ENCODE measurements at regions not wholly inside any gene's neighbourhood (a gene's known extent, or its start where the extent isn't known, plus 50 kb on each side); places are given as distances from the start of the nearest gene placed in this dataset.
"Not testable (repeated sequence)": the region's sequence is repeated elsewhere in the genome, so short reads cannot be mapped to it uniquely, and the experiment has no call there.

GRCh38 chr4:123695531-123695930 lies 298.9 kb downstream of the SPRY1 start:
- H3K27ac Mint-ChIP-seq; ATAC-seq; H3K36me3 Mint-ChIP-seq; H3K9me3 ChIP-seq (ENCODE audit: control insufficient read depth in 2 of 3, low read length in 3 of 3); H3K27me3 ChIP-seq (ENCODE audit: control insufficient read depth in 2 of 2, insufficient read depth in 2 of 2, low read length in 2 of 2); CTCF ChIA-PET; intact Hi-C loops (cut with micrococcal nuclease); H3K4me3 Mint-ChIP-seq; H3K9me3 Mint-ChIP-seq; H3K4me1 ChIP-seq (ENCODE audit: control insufficient read depth in 2 of 2, insufficient read depth in 2 of 2, low read length in 2 of 2); DNase-seq; H3K27ac ChIP-seq (ENCODE audit: low read depth, low read length); POLR2A ChIA-PET; H3K4me3 ChIP-seq (ENCODE audit: low read length); H3K4me1 Mint-ChIP-seq; H3K36me3 ChIP-seq (ENCODE audit: control insufficient read depth in 2 of 3, insufficient read depth in 3 of 3, low read length in 3 of 3): not testable (repeated sequence)
- peaks cover 0 to 18% (median 0%) of the 10 kb centered on the region in 5 donors for H3K27me3 Mint-ChIP-seq

- ATAC-seq (no peak), DNase-seq (no peak)
- Mint-ChIP-seq H3K36me3 (no peaks in the 10 kb centered on the region), H3K9me3 (peaks cover 0 to 3% (median 0%) of the 10 kb centered on the region in 11 donors), H3K4me3 (no peak overlapping the region), H3K27me3 (peaks cover 0 to 18% (median under 1%) of the 10 kb centered on the region in 5 donors), H3K27ac (no peak overlapping the region), H3K4me1 (no peaks in the 10 kb centered on the region)
- H3K27me3 ChIP-seq (ENCODE audit: control insufficient read depth in 2 of 2, insufficient read depth in 2 of 2, low read length in 2 of 2), result no peaks in the 10 kb centered on the region
- no peaks in the 10 kb centered on the region for H3K4me1 ChIP-seq (ENCODE audit: control insufficient read depth in 2 of 2, insufficient read depth in 2 of 2, low read length in 2 of 2)
- ChIA-PET POLR2A (no interaction called here), CTCF (no interaction called here)
- intact Hi-C loops (cut with micrococcal nuclease), result no loop called here
- H3K9me3 ChIP-seq (ENCODE audit: control insufficient read depth in 2 of 3, low read length in 3 of 3), result no peaks in the 10 kb centered on the region
- no peak overlapping the region for H3K4me3 ChIP-seq (ENCODE audit: low read length)
- H3K36me3 ChIP-seq (ENCODE audit: control insufficient read depth in 2 of 3, insufficient read depth in 3 of 3, low read length in 3 of 3), result no peaks in the 10 kb centered on the region
- no peak overlapping the region for H3K27ac ChIP-seq (ENCODE audit: low read depth, low read length)
These were observed 300.1 kb downstream of the SPRY1 start for GRCh38 chr4:123696687-123697086.

- CTCF ChIA-PET, result no interaction called here
- no peak overlapping the region for H3K27ac ChIP-seq (ENCODE audit: low read depth, low read length)
- H3K36me3 ChIP-seq (ENCODE audit: control insufficient read depth in 2 of 3, insufficient read depth in 3 of 3, low read length in 3 of 3), result no peaks in the 10 kb centered on the region
- H3K9me3 Mint-ChIP-seq, result peaks cover 0 to 1% (median 0%) of the 10 kb centered on the region in 11 donors
- POLR2A ChIA-PET, result no interaction called here
- no peak for ATAC-seq
- no peaks in the 10 kb centered on the region for H3K4me1 Mint-ChIP-seq
- H3K4me3 Mint-ChIP-seq, result no peak overlapping the region
- no peak overlapping the region for H3K27ac Mint-ChIP-seq
- H3K9me3 ChIP-seq (ENCODE audit: control insufficient read depth in 2 of 3, low read length in 3 of 3), result no peaks in the 10 kb centered on the region
- no peaks in the 10 kb centered on the region for H3K27me3 ChIP-seq (ENCODE audit: control insufficient read depth in 2 of 2, insufficient read depth in 2 of 2, low read length in 2 of 2)
- H3K27me3 Mint-ChIP-seq, result peaks cover 0 to 18% (median 4%) of the 10 kb centered on the region in 5 donors
- H3K4me1 ChIP-seq (ENCODE audit: control insufficient read depth in 2 of 2, insufficient read depth in 2 of 2, low read length in 2 of 2), result no peaks in the 10 kb centered on the region
- H3K36me3 Mint-ChIP-seq, result no peaks in the 10 kb centered on the region
- no peak for DNase-seq
- no peak overlapping the region for H3K4me3 ChIP-seq (ENCODE audit: low read length)
- intact Hi-C loops (cut with micrococcal nuclease), result no loop called here
These were observed 302.0 kb downstream of the SPRY1 start for GRCh38 chr4:123698556-123698955.

GRCh38 chr4:123699880-123700771 lies 303.5 kb downstream of the SPRY1 start:
- ChIA-PET CTCF (no interaction called here), POLR2A (no interaction called here)
- Histone ChIP-seq H3K27ac (ENCODE audit: low read depth, low read length) (no peak overlapping the region), H3K4me3 (ENCODE audit: low read length) (no peak overlapping the region), H3K36me3 (ENCODE audit: control insufficient read depth in 2 of 3, insufficient read depth in 3 of 3, low read length in 3 of 3) (no peaks in the 10 kb centered on the region), H3K4me1 (ENCODE audit: control insufficient read depth in 2 of 2, insufficient read depth in 2 of 2, low read length in 2 of 2) (no peaks in the 10 kb centered on the region), H3K9me3 (ENCODE audit: control insufficient read depth in 2 of 3, low read length in 3 of 3) (no peaks in the 10 kb centered on the region), H3K27me3 (ENCODE audit: control insufficient read depth in 2 of 2, insufficient read depth in 2 of 2, low read length in 2 of 2) (no peaks in the 10 kb centered on the region)
- Mint-ChIP-seq H3K27me3 (peaks cover 0 to 18% (median 4%) of the 10 kb centered on the region in 5 donors), H3K9me3 (peaks cover 0 to 2% (median 0%) of the 10 kb centered on the region in 11 donors), H3K36me3 (no peaks in the 10 kb centered on the region), H3K4me1 (no peaks in the 10 kb centered on the region), H3K4me3 (no peak overlapping the region), H3K27ac (no peak overlapping the region)
- no peak for ATAC-seq
- intact Hi-C loops (cut with micrococcal nuclease), result no loop called here
- no peak for DNase-seq

- H3K36me3 Mint-ChIP-seq, result no peaks in the 10 kb centered on the region
These were observed 304.6 kb downstream of the SPRY1 start for GRCh38 chr4:123701131-123701575.

GRCh38 chr4:123705419-123705818 lies 308.8 kb downstream of the SPRY1 start:
- intact Hi-C loops (cut with micrococcal nuclease), result no loop called here
- ATAC-seq (no peak), DNase-seq (no peak)
- H3K27me3 Mint-ChIP-seq, result peaks cover 0 to 25% (median 13%) of the 10 kb centered on the region in 5 donors
- peaks cover 0 to 13% (median 7%) of the 10 kb centered on the region in 11 donors for H3K9me3 Mint-ChIP-seq
- Histone ChIP-seq H3K36me3 (ENCODE audit: control insufficient read depth in 2 of 3, insufficient read depth in 3 of 3, low read length in 3 of 3) (no peaks in the 10 kb centered on the region), H3K4me1 (ENCODE audit: control insufficient read depth in 2 of 2, insufficient read depth in 2 of 2, low read length in 2 of 2) (no peaks in the 10 kb centered on the region), H3K27ac (ENCODE audit: low read depth, low read length) (no peak overlapping the region), H3K27me3 (ENCODE audit: control insufficient read depth in 2 of 2, insufficient read depth in 2 of 2, low read length in 2 of 2) (no peaks in the 10 kb centered on the region), H3K4me3 (ENCODE audit: low read length) (no peak overlapping the region), H3K9me3 (ENCODE audit: control insufficient read depth in 2 of 3, low read length in 3 of 3) (no peaks in the 10 kb centered on the region)
- ChIA-PET CTCF (no interaction called here), POLR2A (no interaction called here)
- no peaks in the 10 kb centered on the region for H3K4me1 Mint-ChIP-seq
- H3K4me3 Mint-ChIP-seq, result no peak overlapping the region
- peaks cover 0 to 7% (median 1%) of the 10 kb centered on the region in 5 donors for H3K36me3 Mint-ChIP-seq
- no peak overlapping the region for H3K27ac Mint-ChIP-seq

More at GRCh38 chr4:123701131-123701575, 304.6 kb downstream of the SPRY1 start:
- no peaks in the 10 kb centered on the region for H3K4me1 ChIP-seq (ENCODE audit: control insufficient read depth in 2 of 2, insufficient read depth in 2 of 2, low read length in 2 of 2)
- H3K4me1 Mint-ChIP-seq, result no peaks in the 10 kb centered on the region
- peaks cover 0 to 2% (median 0%) of the 10 kb centered on the region in 11 donors for H3K9me3 Mint-ChIP-seq
- no peak overlapping the region for H3K4me3 Mint-ChIP-seq
- H3K27me3 ChIP-seq (ENCODE audit: control insufficient read depth in 2 of 2, insufficient read depth in 2 of 2, low read length in 2 of 2), result no peaks in the 10 kb centered on the region
- no peak overlapping the region for H3K4me3 ChIP-seq (ENCODE audit: low read length)
- no peak overlapping the region for H3K27ac ChIP-seq (ENCODE audit: low read depth, low read length)
- H3K27me3 Mint-ChIP-seq, result peaks cover 0 to 12% (median 4%) of the 10 kb centered on the region in 5 donors
- POLR2A ChIA-PET, result no interaction called here
- no peaks in the 10 kb centered on the region for H3K9me3 ChIP-seq (ENCODE audit: control insufficient read depth in 2 of 3, low read length in 3 of 3)
- DNase-seq (no peak), ATAC-seq (no peak)
- intact Hi-C loops (cut with micrococcal nuclease), result no loop called here
- CTCF ChIA-PET, result no interaction called here
- H3K36me3 ChIP-seq (ENCODE audit: control insufficient read depth in 2 of 3, insufficient read depth in 3 of 3, low read length in 3 of 3), result no peaks in the 10 kb centered on the region
- H3K27ac Mint-ChIP-seq, result no peak overlapping the region

GRCh38 chr4:123706973-123707372 lies 310.4 kb downstream of the SPRY1 start:
- H3K36me3 ChIP-seq (ENCODE audit: control insufficient read depth in 2 of 3, insufficient read depth in 3 of 3, low read length in 3 of 3), result no peaks in the 10 kb centered on the region
- no peak overlapping the region for H3K27ac Mint-ChIP-seq
- no peaks in the 10 kb centered on the region for H3K9me3 ChIP-seq (ENCODE audit: control insufficient read depth in 2 of 3, low read length in 3 of 3)
- no peaks in the 10 kb centered on the region for H3K4me1 ChIP-seq (ENCODE audit: control insufficient read depth in 2 of 2, insufficient read depth in 2 of 2, low read length in 2 of 2)
- no peak overlapping the region for H3K4me3 Mint-ChIP-seq
- H3K27me3 Mint-ChIP-seq, result peaks cover 0 to 20% (median 11%) of the 10 kb centered on the region in 5 donors
- intact Hi-C loops (cut with micrococcal nuclease), result no loop called here
- no peak overlapping the region for H3K27ac ChIP-seq (ENCODE audit: low read depth, low read length)
- no peak overlapping the region for H3K4me3 ChIP-seq (ENCODE audit: low read length)
- ATAC-seq, result no peak
- POLR2A ChIA-PET, result no interaction called here
- DNase-seq, result no peak
- CTCF ChIA-PET, result no interaction called here
- peaks cover 0 to 13% (median 10%) of the 10 kb centered on the region in 11 donors for H3K9me3 Mint-ChIP-seq
- H3K4me1 Mint-ChIP-seq, result no peaks in the 10 kb centered on the region
- peaks cover 0 to 7% (median 1%) of the 10 kb centered on the region in 5 donors for H3K36me3 Mint-ChIP-seq
- no peaks in the 10 kb centered on the region for H3K27me3 ChIP-seq (ENCODE audit: control insufficient read depth in 2 of 2, insufficient read depth in 2 of 2, low read length in 2 of 2)

Data from naive thymus-derived CD4-positive, alpha-beta T cell (primary cell).